Chondrocyte (in vitro differentiated cells): ENCODE measurements at regions not wholly inside any gene's neighbourhood (a gene's known extent, or its start where the extent isn't known, plus 50 kb on each side); places are given as distances from the start of the nearest gene placed in this dataset.

Source experiments
- DNase-seq: peaks from one replicate; pipeline ENCODE4 v3.0.0; 2021; ENCODE audit warnings: mixed read lengths, low spot score
- H3K27ac Mint-ChIP-seq: one replicate; pipeline ENCODE4 v1.8.0; 2021; ENCODE audit warnings: mild to moderate bottlenecking, moderate library complexity, mixed read lengths; ENCODE audit not compliant: unreplicated experiment
- H3K27me3 Mint-ChIP-seq: 2 replicates; pipeline ENCODE4 v1.8.0; 2021; ENCODE audit warnings: low read depth, mixed read lengths
- H3K36me3 Mint-ChIP-seq: 2 replicates; pipeline ENCODE4 v1.8.0; 2021; ENCODE audit warnings: low read depth, mixed read lengths
- H3K4me1 Mint-ChIP-seq: 2 replicates; pipeline ENCODE4 v1.8.0; 2021; ENCODE audit warnings: low read depth, mild to moderate bottlenecking, mixed read lengths
- H3K4me3 Mint-ChIP-seq: one replicate; pipeline ENCODE4 v1.8.0; 2021; ENCODE audit warnings: mild to moderate bottlenecking, moderate library complexity, mixed read lengths; ENCODE audit not compliant: unreplicated experiment
- H3K9me3 Mint-ChIP-seq: 2 replicates; pipeline ENCODE4 v1.8.0; 2021; ENCODE audit warnings: low read depth, mixed read lengths
- CTCF ChIP-seq: fragments of 200-600 bp; sonication (generic); IDR thresholded peaks from 2 replicates; pipeline ENCODE4 v1.5.0; 2021; ENCODE audit warnings: antibody characterized with exemption, mild to moderate bottlenecking, moderate library complexity

GRCh38 chr1:113282008-113282892 is 108.1 kb upstream of the MAGI3 start:
- Mint-ChIP-seq H3K4me3 (no peak overlapping the region), H3K27ac (no peak overlapping the region), H3K27me3 (peaks cover 30% of the 10 kb centered on the region), H3K36me3 (no peaks in the 10 kb centered on the region), H3K9me3 (no peaks in the 10 kb centered on the region), H3K4me1 (no peaks in the 10 kb centered on the region)
- TF ChIP-seq CTCF: no peak
- no peak for DNase-seq

GRCh38 chr1:113282893-113283285 is 107.4 kb upstream of the MAGI3 start:
- H3K36me3 Mint-ChIP-seq: no peaks in the 10 kb centered on the region
- H3K4me3 Mint-ChIP-seq: no peak overlapping the region
- no peak overlapping the region for H3K27ac Mint-ChIP-seq
- DNase-seq: no peak
- no peaks in the 10 kb centered on the region for H3K9me3 Mint-ChIP-seq
- no peaks in the 10 kb centered on the region for H3K4me1 Mint-ChIP-seq
- TF ChIP-seq CTCF: no peak
- peaks cover 29% of the 10 kb centered on the region for H3K27me3 Mint-ChIP-seq

GRCh38 chr1:113283914-113284313 is 106.4 kb upstream of the MAGI3 start:
- Mint-ChIP-seq H3K27me3 (peaks cover 25% of the 10 kb centered on the region), H3K4me3 (no peak overlapping the region), H3K9me3 (no peaks in the 10 kb centered on the region), H3K36me3 (no peaks in the 10 kb centered on the region), H3K27ac (no peak overlapping the region), H3K4me1 (no peaks in the 10 kb centered on the region)
- no peak for DNase-seq
- TF ChIP-seq CTCF: no peak

GRCh38 chr1:113286156-113286555 is 104.2 kb upstream of the MAGI3 start:
- DNase-seq: no peak
- peaks cover 6% of the 10 kb centered on the region for H3K9me3 Mint-ChIP-seq
- no peaks in the 10 kb centered on the region for H3K36me3 Mint-ChIP-seq
- H3K4me1 Mint-ChIP-seq: no peaks in the 10 kb centered on the region
- H3K4me3 Mint-ChIP-seq: no peak overlapping the region
- no peak for TF ChIP-seq CTCF
- H3K27me3 Mint-ChIP-seq: peaks cover 17% of the 10 kb centered on the region
- no peak overlapping the region for H3K27ac Mint-ChIP-seq

- Mint-ChIP-seq H3K4me3 (no peak overlapping the region), H3K27ac (no peak overlapping the region), H3K27me3 (peaks cover 23% of the 10 kb centered on the region), H3K36me3 (no peaks in the 10 kb centered on the region), H3K4me1 (no peaks in the 10 kb centered on the region), H3K9me3 (peaks cover 9% of the 10 kb centered on the region)
- TF ChIP-seq CTCF: no peak
- DNase-seq: no peak
These were observed 98.3 kb upstream of the MAGI3 start for GRCh38 chr1:113291777-113292602.
